Stomach (tissue), 4 donors: ENCODE measurements at regions not wholly inside any gene's neighbourhood (a gene's known extent, or its start where the extent isn't known, plus 50 kb on each side); places are given as distances from the start of the nearest gene placed in this dataset.

Experiments
- CTCF ChIP-seq, 7 experiments: fragments of 450-650 bp in 4 of 7; fragments of 200-600 bp in 3 of 7; sonication (generic) in 3 of 7; IDR thresholded peaks; one replicate each; pipeline ENCODE4 v1.5.1; 2016 to 2019; ENCODE audit warnings: antibody characterized with exemption in 7 of 7, control low read depth in 2 of 7, mild to moderate bottlenecking in 1 of 7
- POLR2A ChIP-seq, 4 donors: fragments of 450-650 bp; IDR thresholded peaks; one replicate each; pipeline ENCODE4 v1.6.1; 2016; ENCODE audit warnings: antibody characterized with exemption in 4 of 4, control low read depth in 2 of 4, mild to moderate bottlenecking in 1 of 4, moderate library complexity in 1 of 4

- TF ChIP-seq POLR2A (IDR thresholded peaks at IDR 0.05) (no peak), CTCF (IDR thresholded peaks at IDR 0.05) (no peak)
These were observed 320.6 kb upstream of the TBX3 start for GRCh38 chr12:115004470-115005146.
